Smooth muscle cell (in vitro differentiated cells): ENCODE measurements at regions not wholly inside any gene's neighbourhood (a gene's known extent, or its start where the extent isn't known, plus 50 kb on each side); places are given as distances from the start of the nearest gene placed in this dataset.

Experiments used
- DNase-seq: peaks from one replicate; lab custom pipeline; 2025; ENCODE audit not compliant: unreplicated experiment; lab: John Stamatoyannopoulos, UW
- H2AFZ ChIP-seq: fragments of 200-600 bp; sonication (generic); 2 replicates; pipeline ENCODE4 v1.6.0; 2016; ENCODE audit warnings: antibody characterized with exemption, low read depth, mild to moderate bottlenecking
- H3F3A ChIP-seq: fragments of 200-600 bp; sonication (generic); 2 replicates; pipeline ENCODE4 v1.6.0; 2017; ENCODE audit warnings: antibody characterized with exemption, low read depth
- H3K27ac ChIP-seq: fragments of 200-600 bp; sonication (generic); 2 replicates; pipeline ENCODE4 v1.5.1; 2016; ENCODE audit warnings: low read depth, mild to moderate bottlenecking
- H3K27me3 ChIP-seq: fragments of 200-600 bp; sonication (generic); 2 replicates; pipeline ENCODE4 v1.6.1; 2016; ENCODE audit warnings: low read depth, mild to moderate bottlenecking
- H3K36me3 ChIP-seq: fragments of 200-600 bp; sonication (generic); 2 replicates; pipeline ENCODE4 v1.5.1; 2016; ENCODE audit warnings: low read depth
- H3K4me1 ChIP-seq: fragments of 200-600 bp; sonication (generic); 2 replicates; pipeline ENCODE4 v1.5.1; 2016; ENCODE audit warnings: low read depth
- H3K4me2 ChIP-seq: fragments of 200-600 bp; sonication (generic); 2 replicates; pipeline ENCODE4 v1.6.0; 2016; ENCODE audit warnings: mild to moderate bottlenecking
- H3K4me3 ChIP-seq: fragments of 200-600 bp; sonication (generic); 2 replicates; pipeline ENCODE4 v1.5.1; 2016; ENCODE audit warnings: mild to moderate bottlenecking
- H3K79me2 ChIP-seq: fragments of 200-600 bp; sonication (generic); 2 replicates; pipeline ENCODE4 v1.6.0; 2016; ENCODE audit warnings: low read depth, mild to moderate bottlenecking
- H3K9ac ChIP-seq: fragments of 200-600 bp; sonication (generic); 2 replicates; pipeline ENCODE4 v1.6.0; 2016; ENCODE audit warnings: low read depth
- H3K9me3 ChIP-seq: fragments of 200-600 bp; sonication (generic); replicated peaks from 2 replicates; pipeline ENCODE4 v1.5.1; 2016; ENCODE audit warnings: low read depth
- H4K20me1 ChIP-seq: fragments of 200-600 bp; sonication (generic); 2 replicates; pipeline ENCODE4 v1.6.0; 2016; ENCODE audit warnings: low read depth
- WGBS: methylation state at CpG from one replicate; pipeline ENCODE4 v1.1.7; 2016; ENCODE audit warnings: low lambda C conversion rate; 5-methylcytosine and 5-hydroxymethylcytosine counted together
- TF ChIP-seq, protein P1 (sequence below): fragments of 200-600 bp; sonication (generic); IDR thresholded peaks from 2 replicates; pipeline ENCODE4 v1.5.1; 2017; ENCODE audit warnings: borderline replicate concordance, mild to moderate bottlenecking, antibody characterized with exemption; ENCODE audit not compliant: insufficient read depth, poor library complexity, severe bottlenecking

DNA sequence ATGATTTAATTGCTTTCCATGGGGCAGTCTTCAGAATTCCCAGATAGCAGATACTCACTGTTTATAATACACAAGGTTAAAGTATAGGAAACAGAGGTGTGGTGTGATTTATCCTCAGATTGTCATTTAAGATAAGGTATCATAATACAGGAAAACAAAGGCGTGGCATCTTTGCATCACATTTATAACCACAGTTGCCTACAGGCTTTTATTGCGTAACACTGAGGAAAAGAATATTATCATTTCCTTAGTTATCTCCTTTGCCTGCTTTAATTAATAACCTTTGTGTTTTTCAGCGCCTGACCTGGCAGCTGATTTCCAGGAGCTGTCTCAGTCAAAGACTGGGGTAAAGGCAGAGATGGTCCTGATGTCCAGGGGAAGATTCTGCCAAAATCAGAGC lies 68.8 kb downstream of the SSX7 start:
- H3K36me3 ChIP-seq = no peaks in the 10 kb centered on the region

DNA sequence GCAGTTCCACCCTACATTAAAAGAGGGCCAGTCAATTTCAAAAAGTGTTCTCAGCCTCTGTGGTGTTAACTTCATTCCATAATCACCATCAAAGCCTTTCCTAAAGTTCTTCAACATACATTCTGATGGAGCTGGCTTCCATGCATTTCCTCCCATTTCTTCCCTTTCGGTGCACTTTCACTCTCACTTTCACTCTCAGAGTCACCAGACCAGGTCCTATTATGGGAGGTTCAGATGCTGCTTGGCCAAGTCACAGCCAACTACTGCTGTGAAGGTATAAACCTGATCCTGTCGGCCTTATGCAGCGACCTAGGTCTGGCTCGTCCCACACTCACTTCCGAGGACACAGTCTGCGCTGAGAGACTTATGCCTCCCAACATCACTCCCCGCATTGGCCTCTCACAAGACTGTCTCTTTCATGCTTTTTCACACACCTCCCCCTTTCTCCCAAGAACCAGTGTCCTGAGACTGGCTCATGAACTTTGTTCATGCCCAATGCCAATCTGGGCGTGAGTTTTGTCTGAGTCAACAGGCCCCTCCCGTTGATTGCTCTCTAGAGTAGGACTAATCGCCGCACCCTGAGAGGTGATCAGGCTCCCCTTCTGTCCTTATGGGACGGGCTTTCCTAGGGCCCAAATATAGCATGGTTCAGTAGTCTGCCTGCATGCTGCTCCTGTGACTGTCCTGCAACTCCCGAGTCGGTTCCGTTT lies 60.8 kb upstream of the XAGE1B start:
- TF ChIP-seq, protein P1, sequence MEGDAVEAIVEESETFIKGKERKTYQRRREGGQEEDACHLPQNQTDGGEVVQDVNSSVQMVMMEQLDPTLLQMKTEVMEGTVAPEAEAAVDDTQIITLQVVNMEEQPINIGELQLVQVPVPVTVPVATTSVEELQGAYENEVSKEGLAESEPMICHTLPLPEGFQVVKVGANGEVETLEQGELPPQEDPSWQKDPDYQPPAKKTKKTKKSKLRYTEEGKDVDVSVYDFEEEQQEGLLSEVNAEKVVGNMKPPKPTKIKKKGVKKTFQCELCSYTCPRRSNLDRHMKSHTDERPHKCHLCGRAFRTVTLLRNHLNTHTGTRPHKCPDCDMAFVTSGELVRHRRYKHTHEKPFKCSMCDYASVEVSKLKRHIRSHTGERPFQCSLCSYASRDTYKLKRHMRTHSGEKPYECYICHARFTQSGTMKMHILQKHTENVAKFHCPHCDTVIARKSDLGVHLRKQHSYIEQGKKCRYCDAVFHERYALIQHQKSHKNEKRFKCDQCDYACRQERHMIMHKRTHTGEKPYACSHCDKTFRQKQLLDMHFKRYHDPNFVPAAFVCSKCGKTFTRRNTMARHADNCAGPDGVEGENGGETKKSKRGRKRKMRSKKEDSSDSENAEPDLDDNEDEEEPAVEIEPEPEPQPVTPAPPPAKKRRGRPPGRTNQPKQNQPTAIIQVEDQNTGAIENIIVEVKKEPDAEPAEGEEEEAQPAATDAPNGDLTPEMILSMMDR = no peak
- Histone ChIP-seq H3K4me1 (no peaks in the 10 kb centered on the region), H3K36me3 (no peaks in the 10 kb centered on the region), H3K9me3 (no peaks in the 10 kb centered on the region), H3K79me2 (no peaks in the 10 kb centered on the region), H3K9ac (no peak overlapping the region), H3K27me3 (no peaks in the 10 kb centered on the region), H3K4me2 (no peak overlapping the region), H3K4me3 (no peak overlapping the region), H2AFZ (no peak overlapping the region), H3F3A (no peaks in the 10 kb centered on the region), H3K27ac (no peak overlapping the region), H4K20me1 (no peaks in the 10 kb centered on the region)
- no peak for DNase-seq
- 90% methylated on average over 15 of the region's 15 CpGs for WGBS

More for the DNA sequence above, 68.8 kb downstream of the SSX7 start:
- DNase-seq = no peak
- no peaks in the 10 kb centered on the region for H4K20me1 ChIP-seq
- no peaks in the 10 kb centered on the region for H3K9me3 ChIP-seq
- no peak overlapping the region for H3K4me3 ChIP-seq
- H3K9ac ChIP-seq = no peak overlapping the region
- H3K4me2 ChIP-seq = no peak overlapping the region
- no peaks in the 10 kb centered on the region for H3K79me2 ChIP-seq
- no peaks in the 10 kb centered on the region for H3K4me1 ChIP-seq
- TF ChIP-seq, protein P1 = no peak
- H3K27ac ChIP-seq = no peak overlapping the region
- WGBS = 64% methylated on average over 3 of the region's 3 CpGs
- H2AFZ ChIP-seq = no peak overlapping the region
- no peaks in the 10 kb centered on the region for H3K27me3 ChIP-seq
- H3F3A ChIP-seq = no peaks in the 10 kb centered on the region

DNA sequence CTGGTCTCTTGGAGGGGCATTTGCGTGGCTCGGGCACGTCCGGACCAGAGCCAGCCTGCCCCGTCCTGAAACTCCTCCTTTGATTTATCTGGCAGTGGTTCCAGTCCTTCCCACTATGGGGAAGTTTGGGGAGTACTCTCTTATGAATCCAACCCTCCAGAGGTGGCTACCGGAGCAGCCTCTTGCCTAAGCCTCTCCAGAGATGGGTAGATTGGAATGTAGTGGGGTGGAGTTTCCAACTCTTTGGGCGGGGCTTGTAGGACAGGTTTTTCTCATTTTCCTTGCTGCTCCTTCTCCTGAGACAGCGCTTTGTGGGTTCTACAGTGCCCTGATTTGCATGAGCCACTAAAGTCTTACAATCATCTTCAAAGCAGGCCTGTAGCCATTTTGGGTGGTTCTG lies 60.1 kb upstream of the XAGE1B start:
- no peaks in the 10 kb centered on the region for H3K27me3 ChIP-seq
- no peaks in the 10 kb centered on the region for H3F3A ChIP-seq
- no peak overlapping the region for H3K4me3 ChIP-seq
- no peaks in the 10 kb centered on the region for H3K4me1 ChIP-seq
- no peaks in the 10 kb centered on the region for H4K20me1 ChIP-seq
- H3K79me2 ChIP-seq = no peaks in the 10 kb centered on the region
- no peak for DNase-seq
- H3K9me3 ChIP-seq = no peaks in the 10 kb centered on the region
- H3K9ac ChIP-seq = no peak overlapping the region
- H2AFZ ChIP-seq = no peak overlapping the region
- no peak overlapping the region for H3K27ac ChIP-seq
- 79% methylated on average over 8 of the region's 8 CpGs for WGBS
- H3K36me3 ChIP-seq = no peaks in the 10 kb centered on the region
- no peak overlapping the region for H3K4me2 ChIP-seq
- TF ChIP-seq, protein P1 = no peak

DNA sequence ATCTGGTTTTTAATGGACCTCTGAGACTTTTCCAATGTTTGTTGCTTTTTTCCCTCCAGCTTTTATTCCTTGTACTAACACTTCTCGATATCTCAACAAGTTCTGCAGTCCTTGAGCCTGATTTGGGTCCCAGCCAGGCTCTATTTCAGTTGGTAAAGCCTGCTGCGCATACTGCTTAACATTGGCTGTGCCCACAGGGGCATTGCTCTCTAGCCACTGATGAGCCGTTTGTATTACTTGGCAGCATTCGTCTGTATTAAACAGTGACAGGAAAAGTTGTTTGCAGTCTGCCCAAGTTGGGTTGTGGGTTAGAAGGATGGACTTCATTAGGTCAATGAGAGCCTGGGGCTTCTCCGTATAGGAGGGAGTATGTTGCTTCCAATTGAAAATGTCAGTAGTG lies 59.6 kb upstream of the XAGE1B start:
- TF ChIP-seq, protein P1 = no peak
- 75% methylated on average over 5 of the region's 5 CpGs for WGBS
- no peaks in the 10 kb centered on the region for H3K4me1 ChIP-seq

More for the DNA sequence above, 59.6 kb upstream of the XAGE1B start:
- H3K4me2 ChIP-seq = no peak overlapping the region
- no peaks in the 10 kb centered on the region for H4K20me1 ChIP-seq
- H3K79me2 ChIP-seq = no peaks in the 10 kb centered on the region
- H3K9me3 ChIP-seq = no peaks in the 10 kb centered on the region
- H3K4me3 ChIP-seq = no peak overlapping the region
- no peak overlapping the region for H3K9ac ChIP-seq
- no peaks in the 10 kb centered on the region for H3K27me3 ChIP-seq
- H3K36me3 ChIP-seq = no peaks in the 10 kb centered on the region
- H3F3A ChIP-seq = no peaks in the 10 kb centered on the region
- DNase-seq = no peak
- H2AFZ ChIP-seq = no peak overlapping the region
- H3K27ac ChIP-seq = no peak overlapping the region
